ENCODE measurements at regions not wholly inside any gene's neighbourhood (a gene's known extent, or its start where the extent isn't known, plus 50 kb on each side); places are given as distances from the start of the nearest gene placed in this dataset.

- Histone ChIP-seq H3K9me3 (ENCODE audit: control insufficient read depth, insufficient read depth, low read depth, low read length) (no peaks in the 10 kb centered on the region), H3K27me3 (ENCODE audit: control insufficient read depth, insufficient read depth, low read length) (no peaks in the 10 kb centered on the region), H3K4me1 (ENCODE audit: control insufficient read depth, insufficient read depth, low read length) (peaks cover 4% of the 10 kb centered on the region; the same call in 1 of the 2 replicates), H3K27ac (ENCODE audit: low read length) (no peak overlapping the region), H3K36me3 (ENCODE audit: control insufficient read depth, insufficient read depth, low read length) (no peaks in the 10 kb centered on the region), H3K4me3 (ENCODE audit: low read depth in 2 of 2, low read length in 2 of 2) (no peak overlapping the region)
- TF ChIP-seq SIN3A (IDR thresholded peaks at IDR 0.05; ENCODE audit: borderline replicate concordance, insufficient read depth, low read depth, low read length) (no peak), CTCF (IDR thresholded peaks at IDR 0.05) (no peak), POLR2AphosphoS5 (IDR thresholded peaks at IDR 0.05; ENCODE audit: low read depth, low read length) (no peak), TCF7L2 (IDR thresholded peaks at IDR 0.05; ENCODE audit: low read depth, low read length) (no peak)
- in situ Hi-C loops (cut with HindIII; ENCODE audit: low pct_unique_long_range_greater_than_20kb, low sequenced_read_pairs) (no loop called here), intact Hi-C loops (cut with micrococcal nuclease; ENCODE audit: unreplicated experiment) (no loop called here)
- DNase-seq (ENCODE audit: low read depth, low spot score): no peak
- CTCF ChIA-PET: no interaction called here
- BruUV-seq (replicated peaks): no TSS peak
- no peak for ATAC-seq
- POLR2A ChIA-PET: no interaction called here
Measured at GRCh38 chr6:76703786-76704185, 631.3 kb upstream of the IMPG1 start.

GRCh38 chr6:76703285-76703684, 630.8 kb upstream of the IMPG1 start:
- CTCF ChIA-PET: no interaction called here
- no peak for TF ChIP-seq TCF7L2 (IDR thresholded peaks at IDR 0.05; ENCODE audit: low read depth, low read length)
- no peak for TF ChIP-seq REST (IDR thresholded peaks at IDR 0.05; ENCODE audit: insufficient read depth in 1 of 2, low read depth in 2 of 2, low read length in 1 of 2)
- no peak for TF ChIP-seq CTCF (IDR thresholded peaks at IDR 0.05)
- no peak for TF ChIP-seq POLR2AphosphoS5 (IDR thresholded peaks at IDR 0.05; ENCODE audit: low read depth, low read length)
- no peak for TF ChIP-seq SIN3A (IDR thresholded peaks at IDR 0.05; ENCODE audit: borderline replicate concordance, insufficient read depth, low read depth, low read length)

More at GRCh38 chr6:76703285-76703684, 630.8 kb upstream of the IMPG1 start:
- Histone ChIP-seq H3K9me3 (ENCODE audit: control insufficient read depth, insufficient read depth, low read depth, low read length) (no peaks in the 10 kb centered on the region), H3K27me3 (ENCODE audit: control insufficient read depth, insufficient read depth, low read length) (no peaks in the 10 kb centered on the region), H3K4me3 (ENCODE audit: low read depth in 2 of 2, low read length in 2 of 2) (no peak overlapping the region), H3K27ac (ENCODE audit: low read length) (no peak overlapping the region), H3K36me3 (ENCODE audit: control insufficient read depth, insufficient read depth, low read length) (no peaks in the 10 kb centered on the region), H3K4me1 (ENCODE audit: control insufficient read depth, insufficient read depth, low read length) (peaks cover 4% of the 10 kb centered on the region; the same call in 1 of the 2 replicates)
- in situ Hi-C loops (cut with HindIII; ENCODE audit: low pct_unique_long_range_greater_than_20kb, low sequenced_read_pairs) (no loop called here), intact Hi-C loops (cut with micrococcal nuclease; ENCODE audit: unreplicated experiment) (no loop called here)
- DNase-seq (ENCODE audit: low read depth, low spot score): no peak
- no TSS peak for BruUV-seq (replicated peaks)
- no peak for ATAC-seq
- POLR2A ChIA-PET: no interaction called here

Measured in Panc1 (cell line).